GDM1 (cell line): ENCODE measurements at regions not wholly inside any gene's neighbourhood (a gene's known extent, or its start where the extent isn't known, plus 50 kb on each side); places are given as distances from the start of the nearest gene placed in this dataset.
"Not testable (repeated sequence)": the region's sequence is repeated elsewhere in the genome, so short reads cannot be mapped to it uniquely, and the experiment has no call there.

ENCODE experiments used
- DNase-seq: peaks from one replicate; lab custom pipeline; 2025; lab: John Stamatoyannopoulos, UW

GRCh38 chr5:174644436-174644835, 79.9 kb upstream of the MSX2 start:
- no peak for DNase-seq

- no peak for DNase-seq
Observed at GRCh38 chr5:174644923-174645322, 79.5 kb upstream of the MSX2 start.

DNA sequence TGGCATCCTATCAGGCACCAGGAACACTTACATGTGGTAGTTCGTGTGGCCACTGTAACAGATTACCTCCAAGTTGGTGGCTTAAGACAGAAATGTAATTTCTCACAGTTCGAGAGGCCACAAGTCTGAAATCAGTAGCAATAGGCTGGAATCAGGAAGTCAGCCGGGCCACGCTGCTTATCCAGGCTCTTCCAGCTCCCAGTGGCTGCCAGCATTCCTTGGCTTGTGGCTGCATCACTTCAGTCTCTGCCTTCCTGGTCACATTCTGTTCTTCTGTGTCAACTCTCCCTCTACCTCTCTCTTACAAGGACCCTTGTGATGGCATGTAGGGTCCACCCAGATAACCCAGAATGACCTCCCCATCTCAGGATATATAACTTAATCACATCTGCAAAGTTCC, 78.7 kb upstream of the MSX2 start:
- no peak for DNase-seq

GRCh38 chr5:174648618-174649017, 75.8 kb upstream of the MSX2 start:
- DNase-seq: not testable (repeated sequence)

DNA sequence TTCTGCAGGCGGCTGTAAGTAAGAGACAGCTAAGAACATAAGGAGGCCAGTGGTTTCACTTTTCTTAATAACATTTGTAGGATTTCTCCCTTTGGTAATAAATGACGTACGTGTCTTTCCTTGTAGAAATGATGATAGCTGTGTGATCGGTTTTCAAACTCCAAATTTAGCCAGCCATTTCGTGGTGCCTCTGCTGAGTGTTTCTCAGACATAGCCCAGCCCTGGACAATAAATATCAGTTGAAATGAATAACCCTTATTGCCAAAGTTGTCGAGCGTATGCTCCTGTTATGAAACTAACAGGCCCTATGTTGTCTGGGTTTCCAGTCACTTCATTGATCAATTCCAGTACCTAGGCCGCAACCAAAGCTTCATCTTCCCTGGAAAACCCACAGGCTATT, 75.0 kb upstream of the MSX2 start:
- no peak for DNase-seq

GRCh38 chr5:174654442-174654841, 69.9 kb upstream of the MSX2 start:
- DNase-seq: no peak

- no peak for DNase-seq
Observed at GRCh38 chr5:174655351-174655750, 69.0 kb upstream of the MSX2 start.

GRCh38 chr5:174664180-174664850, 60.1 kb upstream of the MSX2 start:
- no peak for DNase-seq

DNA sequence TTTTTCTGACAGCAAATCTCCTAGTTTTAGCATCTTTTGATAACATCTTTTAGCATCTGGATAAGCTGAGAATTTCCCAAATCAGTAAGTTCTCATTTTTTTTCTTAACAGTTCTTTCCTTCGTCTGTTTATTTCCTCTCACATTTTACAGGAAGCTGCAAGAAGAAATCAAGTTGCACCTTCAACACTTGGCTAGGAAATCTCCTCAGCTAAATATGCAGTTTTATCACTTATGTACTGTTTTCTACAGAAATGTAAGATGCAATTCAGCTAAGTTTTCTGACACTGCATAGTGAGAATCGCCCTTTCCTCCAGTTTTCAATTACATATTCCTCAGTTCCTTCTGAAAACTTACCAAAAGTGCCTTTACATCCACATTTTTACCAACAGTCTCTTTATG, 59.0 kb upstream of the MSX2 start:
- DNase-seq: no peak

DNA sequence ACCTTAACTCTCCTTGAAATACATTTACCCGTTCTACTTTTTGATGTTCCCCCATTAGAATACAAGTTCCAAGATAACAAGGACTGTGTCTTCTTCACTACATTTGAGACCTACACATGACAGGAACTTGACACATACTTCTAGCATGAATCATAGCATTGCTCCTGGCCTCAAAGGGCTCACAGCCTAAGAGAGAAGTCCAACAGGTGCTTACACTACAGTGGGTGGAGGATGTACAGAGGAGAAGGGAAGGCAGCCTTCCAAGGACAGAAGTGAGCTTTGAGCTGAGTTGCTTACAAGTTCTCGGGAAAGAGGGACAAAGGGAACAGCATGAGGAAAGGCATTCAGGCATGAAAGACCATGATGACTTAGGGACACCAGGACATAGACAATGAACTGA, 56.9 kb upstream of the MSX2 start:
- no peak for DNase-seq

DNA sequence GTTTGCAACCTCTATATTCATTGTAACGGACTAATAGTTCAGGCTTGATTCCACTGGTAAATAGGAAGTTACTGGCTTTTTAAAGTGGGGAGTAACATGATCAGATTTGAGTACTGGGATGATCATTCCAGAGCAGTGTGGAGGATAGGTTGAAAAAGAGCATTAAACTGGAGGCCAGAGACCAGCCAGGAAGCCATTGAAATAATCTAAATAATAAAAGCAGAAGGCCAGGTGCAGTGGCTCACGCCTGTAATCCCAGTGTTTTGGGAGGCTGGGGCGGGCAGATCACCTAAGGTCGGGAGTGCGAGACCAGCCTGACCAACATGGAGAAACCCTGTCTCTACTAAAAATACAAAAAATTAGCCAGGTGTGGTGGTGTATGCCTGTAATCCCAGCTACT, 56.0 kb upstream of the MSX2 start:
- DNase-seq: no peak
